Ishikawa (cell line): ENCODE measurements at regions not wholly inside any gene's neighbourhood (a gene's known extent, or its start where the extent isn't known, plus 50 kb on each side); places are given as distances from the start of the nearest gene placed in this dataset.

Source experiments
- CEBPB ChIP-seq: IDR thresholded peaks from 2 replicates; pipeline ENCODE4 v1.6.1; 2012
- CREB1 ChIP-seq: IDR thresholded peaks from 2 replicates; pipeline ENCODE4 v1.6.1; 2012; ENCODE audit warnings: low read depth
- EGR1 ChIP-seq: IDR thresholded peaks from 2 replicates; pipeline ENCODE4 v1.6.1; 2012
- EP300 ChIP-seq: IDR thresholded peaks from 2 replicates; pipeline ENCODE4 v1.6.1; 2012; ENCODE audit warnings: borderline replicate concordance
- MAX ChIP-seq: IDR thresholded peaks from 2 replicates; pipeline ENCODE4 v1.6.1; 2012
- NFIC ChIP-seq: IDR thresholded peaks from 2 replicates; pipeline ENCODE4 v1.6.1; 2012
- RAD21 ChIP-seq: IDR thresholded peaks from 2 replicates; pipeline ENCODE4 v1.6.1; 2012; ENCODE audit warnings: low read depth
- TAF1 ChIP-seq: IDR thresholded peaks from 2 replicates; pipeline ENCODE4 v1.6.1; 2012; ENCODE audit warnings: low read depth, mild to moderate bottlenecking
- TCF12 ChIP-seq: IDR thresholded peaks from 2 replicates; pipeline ENCODE4 v1.6.1; 2012; ENCODE audit warnings: low read depth
- USF1 ChIP-seq: IDR thresholded peaks from 2 replicates; pipeline ENCODE4 v1.6.1; 2012
- YY1 ChIP-seq: IDR thresholded peaks from 2 replicates; pipeline ENCODE4 v1.6.1; 2012; ENCODE audit warnings: low read depth
- TF ChIP-seq, protein P1 (sequence below): IDR thresholded peaks from 2 replicates; pipeline ENCODE4 v1.6.1; 2012; ENCODE audit warnings: low read depth, mild to moderate bottlenecking

GRCh38 chr3:3629911-3630310, 169.3 kb upstream of the LRRN1 start:
- TF ChIP-seq TAF1 (no peak), USF1 (no peak), EP300 (no peak), MAX (no peak), TCF12 (no peak), EGR1 (no peak), NFIC (no peak), CREB1 (no peak), YY1 (no peak), RAD21 (no peak), CEBPB (no peak)
- TF ChIP-seq, protein P1, sequence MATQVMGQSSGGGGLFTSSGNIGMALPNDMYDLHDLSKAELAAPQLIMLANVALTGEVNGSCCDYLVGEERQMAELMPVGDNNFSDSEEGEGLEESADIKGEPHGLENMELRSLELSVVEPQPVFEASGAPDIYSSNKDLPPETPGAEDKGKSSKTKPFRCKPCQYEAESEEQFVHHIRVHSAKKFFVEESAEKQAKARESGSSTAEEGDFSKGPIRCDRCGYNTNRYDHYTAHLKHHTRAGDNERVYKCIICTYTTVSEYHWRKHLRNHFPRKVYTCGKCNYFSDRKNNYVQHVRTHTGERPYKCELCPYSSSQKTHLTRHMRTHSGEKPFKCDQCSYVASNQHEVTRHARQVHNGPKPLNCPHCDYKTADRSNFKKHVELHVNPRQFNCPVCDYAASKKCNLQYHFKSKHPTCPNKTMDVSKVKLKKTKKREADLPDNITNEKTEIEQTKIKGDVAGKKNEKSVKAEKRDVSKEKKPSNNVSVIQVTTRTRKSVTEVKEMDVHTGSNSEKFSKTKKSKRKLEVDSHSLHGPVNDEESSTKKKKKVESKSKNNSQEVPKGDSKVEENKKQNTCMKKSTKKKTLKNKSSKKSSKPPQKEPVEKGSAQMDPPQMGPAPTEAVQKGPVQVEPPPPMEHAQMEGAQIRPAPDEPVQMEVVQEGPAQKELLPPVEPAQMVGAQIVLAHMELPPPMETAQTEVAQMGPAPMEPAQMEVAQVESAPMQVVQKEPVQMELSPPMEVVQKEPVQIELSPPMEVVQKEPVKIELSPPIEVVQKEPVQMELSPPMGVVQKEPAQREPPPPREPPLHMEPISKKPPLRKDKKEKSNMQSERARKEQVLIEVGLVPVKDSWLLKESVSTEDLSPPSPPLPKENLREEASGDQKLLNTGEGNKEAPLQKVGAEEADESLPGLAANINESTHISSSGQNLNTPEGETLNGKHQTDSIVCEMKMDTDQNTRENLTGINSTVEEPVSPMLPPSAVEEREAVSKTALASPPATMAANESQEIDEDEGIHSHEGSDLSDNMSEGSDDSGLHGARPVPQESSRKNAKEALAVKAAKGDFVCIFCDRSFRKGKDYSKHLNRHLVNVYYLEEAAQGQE: no peak
